ENCODE measurements at regions not wholly inside any gene's neighbourhood (a gene's known extent, or its start where the extent isn't known, plus 50 kb on each side); places are given as distances from the start of the nearest gene placed in this dataset.
A peak's percentile ranks its signal among the peaks of the same experiment; 100 is the strongest.

DNA sequence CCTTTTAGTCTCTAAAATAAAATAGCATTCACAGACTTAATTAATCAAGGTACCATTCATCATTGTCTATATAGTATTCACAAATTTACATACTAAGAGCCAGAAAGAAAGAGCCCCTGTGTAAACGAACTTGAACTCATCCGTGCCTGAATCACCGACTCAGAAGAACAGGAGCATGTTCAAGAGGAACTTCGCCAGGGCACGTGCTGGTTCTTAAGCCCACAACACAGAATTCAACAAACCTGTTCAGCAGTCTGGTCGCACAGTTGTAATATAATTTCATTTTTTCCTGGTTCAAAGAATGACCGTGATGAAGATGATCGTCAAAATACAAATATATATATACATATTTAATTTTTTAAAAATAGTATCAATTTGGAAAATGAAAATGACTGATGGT lies 141.9 kb downstream of the CETN3 start:
- 64 to 80% (median 76%) methylated on average over 8 of the region's 8 CpGs for WGBS, 5 donors
- intact Hi-C loops (cut with DNase I; ENCODE audit: low total_unique reads) = loop anchor here (10.0 kb wide), 1 partner anchor 1533 kb away; no protein-coding TSS in a partner anchor
- no peaks in the 10 kb centered on the region for H3K9me3 ChIP-seq

DNA sequence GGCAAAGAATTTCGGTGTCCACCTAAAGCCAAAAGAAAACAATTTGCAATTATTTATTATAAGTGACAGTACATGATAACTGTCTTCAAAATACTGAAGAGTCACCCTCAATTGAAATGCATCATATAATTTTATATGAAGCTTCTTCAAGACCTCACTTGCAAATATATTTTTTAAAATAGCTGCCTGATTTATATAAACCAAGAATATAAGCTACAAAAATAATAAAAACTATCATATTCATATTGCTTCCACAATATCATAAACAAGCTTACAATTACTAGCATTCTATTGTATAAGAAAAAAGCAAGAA lies 144.1 kb downstream of the CETN3 start:
- 0 to 13% (median 2%) methylated on average over 1 of the region's 1 CpG for WGBS, 5 donors
- no peak for DNase-seq
- Histone ChIP-seq H3K9me3 (no peaks in the 10 kb centered on the region), H3K36me3 (no peaks in the 10 kb centered on the region), H3K27me3 (no peaks in the 10 kb centered on the region), H3K27ac (no peak overlapping the region), H3K4me1 (peaks cover 0 to 5% (median 2%) of the 10 kb centered on the region in 4 donors), H3K4me3 (no peak overlapping the region)
- intact Hi-C loops (cut with DNase I; ENCODE audit: low total_unique reads) = loop anchor here (10.0 kb wide), 1 partner anchor 1531 kb away; no protein-coding TSS in a partner anchor
- TF ChIP-seq, protein P1, sequence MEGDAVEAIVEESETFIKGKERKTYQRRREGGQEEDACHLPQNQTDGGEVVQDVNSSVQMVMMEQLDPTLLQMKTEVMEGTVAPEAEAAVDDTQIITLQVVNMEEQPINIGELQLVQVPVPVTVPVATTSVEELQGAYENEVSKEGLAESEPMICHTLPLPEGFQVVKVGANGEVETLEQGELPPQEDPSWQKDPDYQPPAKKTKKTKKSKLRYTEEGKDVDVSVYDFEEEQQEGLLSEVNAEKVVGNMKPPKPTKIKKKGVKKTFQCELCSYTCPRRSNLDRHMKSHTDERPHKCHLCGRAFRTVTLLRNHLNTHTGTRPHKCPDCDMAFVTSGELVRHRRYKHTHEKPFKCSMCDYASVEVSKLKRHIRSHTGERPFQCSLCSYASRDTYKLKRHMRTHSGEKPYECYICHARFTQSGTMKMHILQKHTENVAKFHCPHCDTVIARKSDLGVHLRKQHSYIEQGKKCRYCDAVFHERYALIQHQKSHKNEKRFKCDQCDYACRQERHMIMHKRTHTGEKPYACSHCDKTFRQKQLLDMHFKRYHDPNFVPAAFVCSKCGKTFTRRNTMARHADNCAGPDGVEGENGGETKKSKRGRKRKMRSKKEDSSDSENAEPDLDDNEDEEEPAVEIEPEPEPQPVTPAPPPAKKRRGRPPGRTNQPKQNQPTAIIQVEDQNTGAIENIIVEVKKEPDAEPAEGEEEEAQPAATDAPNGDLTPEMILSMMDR (IDR thresholded peaks at IDR 0.05) = no peak
- TF ChIP-seq POLR2A (IDR thresholded peaks at IDR 0.05) = no peak
- no peak for TF ChIP-seq EP300 (IDR thresholded peaks at IDR 0.05)

More for the DNA sequence above, 141.9 kb downstream of the CETN3 start:
- Histone ChIP-seq H3K4me3 (no peak overlapping the region), H3K27ac (no peak overlapping the region), H3K4me1 (peaks cover 0 to 5% (median 2%) of the 10 kb centered on the region in 4 donors), H3K27me3 (no peaks in the 10 kb centered on the region), H3K36me3 (no peaks in the 10 kb centered on the region)
- DNase-seq = no peak
- no peak for TF ChIP-seq EP300 (IDR thresholded peaks at IDR 0.05)
- no peak for TF ChIP-seq POLR2AphosphoS5 (IDR thresholded peaks at IDR 0.05)
- TF ChIP-seq, protein P1 (IDR thresholded peaks at IDR 0.05) = no peak
- no peak for TF ChIP-seq POLR2A (IDR thresholded peaks at IDR 0.05)

DNA sequence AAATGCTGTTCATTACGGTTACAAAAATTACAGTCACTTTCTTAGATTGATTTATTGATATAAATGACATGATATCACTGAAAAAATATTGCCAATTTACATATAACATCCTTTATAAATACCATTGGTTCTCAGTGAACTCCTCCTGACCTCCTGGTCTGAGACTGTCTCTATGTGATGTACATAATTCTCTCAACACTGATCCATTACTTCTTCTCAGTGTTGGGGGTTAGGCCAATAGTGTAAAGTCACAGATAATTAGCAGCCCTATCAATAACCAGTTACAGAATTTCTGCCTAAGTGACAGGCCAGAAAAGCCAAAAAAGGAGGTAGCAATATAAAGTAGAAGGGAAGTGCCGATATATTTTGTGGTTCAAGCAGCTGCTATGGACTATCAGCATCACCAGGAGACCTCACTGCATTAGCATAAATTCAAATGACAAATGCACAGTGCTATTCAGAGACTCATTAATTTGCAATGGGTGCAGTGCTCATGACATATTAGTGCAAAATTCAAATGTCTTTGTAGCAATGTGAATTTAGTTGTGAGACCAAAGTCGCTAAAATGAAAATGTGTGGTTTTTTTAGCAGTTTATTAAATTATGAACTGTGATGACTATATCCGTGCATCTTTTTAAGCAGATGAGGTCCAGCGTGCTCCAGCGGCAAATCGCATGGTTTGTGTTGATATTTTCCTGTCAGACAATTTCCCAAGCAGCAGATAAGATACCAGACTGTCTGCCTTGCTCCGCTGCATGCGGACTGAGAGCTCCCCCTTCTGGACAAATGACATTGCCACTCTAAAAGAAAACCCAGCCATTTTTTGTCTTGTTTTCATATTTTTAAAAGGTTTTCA lies 144.6 kb downstream of the CETN3 start:
- no peaks in the 10 kb centered on the region for H3K27me3 ChIP-seq
- no peaks in the 10 kb centered on the region for H3K9me3 ChIP-seq
- no peak overlapping the region for H3K4me3 ChIP-seq
- peaks cover 0 to 5% (median 2%) of the 10 kb centered on the region in 4 donors for H3K4me1 ChIP-seq
- TF ChIP-seq, protein P1 (IDR thresholded peaks at IDR 0.05) = peak in 4 of 7 experiments; percentile 52 to 81 (median 75)
- TF ChIP-seq EP300 (IDR thresholded peaks at IDR 0.05) = no peak
- peak; percentile 44 to 86 for DNase-seq
- intact Hi-C loops (cut with DNase I; ENCODE audit: low total_unique reads) = loop anchor here (10.0 kb wide), 1 partner anchor 1530 kb away; no protein-coding TSS in a partner anchor
- WGBS, 5 donors = 26 to 29% (median 28%) methylated on average over 9 of the region's 9 CpGs
- no peak overlapping the region for H3K27ac ChIP-seq
- H3K36me3 ChIP-seq = no peaks in the 10 kb centered on the region

DNA sequence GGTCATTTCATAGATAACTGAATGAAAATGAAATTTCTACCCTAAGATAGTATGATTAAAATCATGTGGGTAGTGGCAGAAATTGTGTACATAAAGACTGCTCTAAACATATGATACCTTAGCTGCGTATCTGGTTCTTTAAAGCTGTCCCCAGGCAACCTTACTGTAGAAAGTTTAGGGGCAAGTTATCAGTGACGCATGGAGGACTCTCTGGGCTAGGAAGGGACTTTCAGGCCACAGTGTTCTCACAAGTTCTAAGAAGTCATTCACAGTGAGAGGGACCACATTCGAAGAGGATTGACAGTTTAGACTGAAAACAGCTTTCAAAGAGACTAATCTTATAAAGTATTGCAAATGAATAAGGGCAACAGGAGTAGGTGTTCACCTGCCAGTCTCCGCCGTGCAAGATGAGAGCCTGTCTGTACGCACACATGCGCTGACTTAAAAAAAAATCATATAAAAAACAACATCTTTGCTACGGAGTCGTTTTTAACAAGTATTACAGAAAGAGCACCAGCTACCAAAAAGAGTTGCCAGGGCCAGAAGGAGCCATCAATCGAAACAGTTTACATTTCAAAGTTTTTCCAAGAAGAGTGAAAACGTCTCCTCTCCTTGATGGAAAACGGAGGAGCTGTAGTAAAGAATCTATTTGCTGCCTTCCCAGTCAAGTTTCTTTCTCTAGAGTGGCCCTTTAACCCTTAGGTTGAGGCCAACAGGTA lies 146.3 kb downstream of the CETN3 start:
- intact Hi-C loops (cut with DNase I; ENCODE audit: low total_unique reads) = loop anchor here (10.0 kb wide), 1 partner anchor 1528 kb away; no protein-coding TSS in a partner anchor

More for the DNA sequence above, 146.3 kb downstream of the CETN3 start:
- Histone ChIP-seq H3K9me3 (no peaks in the 10 kb centered on the region), H3K27ac (no peak overlapping the region), H3K27me3 (no peaks in the 10 kb centered on the region), H3K4me1 (peaks cover 0 to 5% (median 2%) of the 10 kb centered on the region in 4 donors), H3K36me3 (no peaks in the 10 kb centered on the region), H3K4me3 (no peak overlapping the region)
- 55 to 67% (median 60%) methylated on average over 12 of the region's 12 CpGs for WGBS, 5 donors
- TF ChIP-seq POLR2AphosphoS5 (IDR thresholded peaks at IDR 0.05) (no peak), EP300 (IDR thresholded peaks at IDR 0.05) (no peak), POLR2A (IDR thresholded peaks at IDR 0.05) (no peak)
- no peak for DNase-seq

All from stomach (tissue), 8 donors.